Fibroblast of pulmonary artery (primary cell): ENCODE measurements at regions not wholly inside any gene's neighbourhood (a gene's known extent, or its start where the extent isn't known, plus 50 kb on each side); places are given as distances from the start of the nearest gene placed in this dataset.

Experiments used
- DNase-seq: peaks from one replicate; pipeline ENCODE4 v3.0.0-alpha.2; 2010; ENCODE audit warnings: low read depth
- H3K4me3 ChIP-seq: replicated peaks from 2 replicates; pipeline ENCODE4 v1.5.1; 2011; ENCODE audit warnings: low read depth, mild to moderate bottlenecking, control low read depth, low read length, moderate library complexity
- CTCF ChIP-seq: IDR thresholded peaks from 2 replicates; pipeline ENCODE4 v1.5.1; 2011; ENCODE audit warnings: mild to moderate bottlenecking, control low read depth, low read length, inconsistent platforms; ENCODE audit errors: missing control alignments

GRCh38 chr13:105073041-105073440 is 1462.4 kb downstream of the EFNB2 start:
- DNase-seq = no peak
- no peak overlapping the region for H3K4me3 ChIP-seq
- no peak for TF ChIP-seq CTCF

- no peak for DNase-seq
- H3K4me3 ChIP-seq = no peak overlapping the region
- TF ChIP-seq CTCF = no peak
These were observed 1465.0 kb downstream of the EFNB2 start for GRCh38 chr13:105070452-105070851.

GRCh38 chr13:105069106-105069505 is 1466.4 kb downstream of the EFNB2 start:
- no peak overlapping the region for H3K4me3 ChIP-seq
- TF ChIP-seq CTCF = no peak
- no peak for DNase-seq

GRCh38 chr13:105063676-105064075 is 1471.8 kb downstream of the EFNB2 start:
- no peak for TF ChIP-seq CTCF
- no peak overlapping the region for H3K4me3 ChIP-seq
- DNase-seq = no peak

- TF ChIP-seq CTCF = no peak
- DNase-seq = no peak
- H3K4me3 ChIP-seq = no peak overlapping the region
These were observed 1475.7 kb downstream of the EFNB2 start for GRCh38 chr13:105059786-105060185.

- no peak overlapping the region for H3K4me3 ChIP-seq
- TF ChIP-seq CTCF = no peak
These were observed 1476.9 kb downstream of the EFNB2 start for GRCh38 chr13:105058517-105058916.

GRCh38 chr13:105052711-105053110 is 1482.8 kb downstream of the EFNB2 start:
- no peak for TF ChIP-seq CTCF
- DNase-seq = no peak
- no peak overlapping the region for H3K4me3 ChIP-seq

More at GRCh38 chr13:105058517-105058916, 1476.9 kb downstream of the EFNB2 start:
- no peak for DNase-seq
